ENCODE measurements at regions not wholly inside any gene's neighbourhood (a gene's known extent, or its start where the extent isn't known, plus 50 kb on each side); places are given as distances from the start of the nearest gene placed in this dataset.
"Not testable (repeated sequence)": the region's sequence is repeated elsewhere in the genome, so short reads cannot be mapped to it uniquely, and the experiment has no call there.

- no peak for DNase-seq
Observed at GRCh38 chr2:180927030-180927686, 53.2 kb upstream of the UBE2E3 start.

- DNase-seq: no peak
Observed at GRCh38 chr2:180925700-180926099, 54.7 kb upstream of the UBE2E3 start.

DNA sequence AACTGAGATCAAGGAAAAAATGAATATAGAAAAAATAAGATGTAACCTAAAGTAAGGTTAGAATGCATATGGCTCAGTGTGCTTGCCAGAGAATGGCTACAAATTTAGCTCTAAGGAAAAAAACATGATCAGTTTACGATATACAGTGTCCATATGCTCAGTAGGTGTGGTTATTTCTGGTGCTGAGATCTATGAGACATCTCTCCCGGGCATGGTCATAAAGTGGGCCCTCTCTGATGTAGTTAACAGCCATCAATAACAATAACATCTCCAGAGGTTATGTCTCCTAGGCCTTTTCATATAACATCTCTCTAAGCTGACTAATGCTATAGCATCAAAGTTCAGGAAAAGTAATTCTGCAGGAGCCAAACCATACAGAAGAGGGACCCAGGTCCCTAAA, 56.3 kb upstream of the UBE2E3 start:
- no peak for DNase-seq

DNA sequence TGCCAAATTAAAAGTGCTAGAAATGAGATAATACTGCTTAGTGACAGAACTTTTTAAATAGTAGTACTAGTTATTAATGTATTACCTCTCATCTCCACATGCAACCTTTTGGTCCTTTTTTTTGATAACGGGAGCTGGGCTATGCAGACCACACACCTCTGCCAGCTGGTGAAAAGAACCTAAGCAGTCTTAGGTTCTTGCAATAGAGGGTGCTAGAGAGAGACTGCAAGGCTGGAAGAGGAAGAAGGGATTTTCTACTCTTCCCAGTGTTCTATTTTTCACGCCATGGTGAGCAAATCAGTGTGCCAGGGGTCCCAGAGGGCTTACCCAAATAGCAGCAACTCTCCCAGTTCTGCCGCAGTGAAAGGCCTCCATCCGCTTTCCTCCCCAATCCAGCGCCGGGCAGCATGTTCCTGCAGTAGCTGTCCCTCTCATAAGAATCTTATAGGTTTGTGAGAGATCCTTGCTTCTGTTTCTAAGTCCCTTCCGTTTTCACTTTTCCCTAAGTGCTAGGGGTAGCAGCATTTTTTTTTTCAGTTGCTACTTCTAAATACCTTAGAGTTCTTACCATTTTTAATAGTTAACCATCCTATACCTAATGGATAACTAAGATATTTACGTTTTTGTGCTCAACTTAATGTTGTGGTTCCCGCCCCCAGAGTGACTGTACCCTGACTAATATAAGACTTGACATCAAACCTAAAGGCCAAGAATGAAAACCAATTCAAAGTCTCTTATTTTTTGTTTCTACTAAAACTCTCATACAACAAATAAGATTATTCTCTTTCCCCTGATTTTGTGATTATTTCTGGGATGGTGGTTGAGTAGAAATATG, 69.4 kb upstream of the UBE2E3 start:
- DNase-seq: no peak

- no peak for DNase-seq
Observed at GRCh38 chr2:180907731-180908130, 72.7 kb upstream of the UBE2E3 start.

DNA sequence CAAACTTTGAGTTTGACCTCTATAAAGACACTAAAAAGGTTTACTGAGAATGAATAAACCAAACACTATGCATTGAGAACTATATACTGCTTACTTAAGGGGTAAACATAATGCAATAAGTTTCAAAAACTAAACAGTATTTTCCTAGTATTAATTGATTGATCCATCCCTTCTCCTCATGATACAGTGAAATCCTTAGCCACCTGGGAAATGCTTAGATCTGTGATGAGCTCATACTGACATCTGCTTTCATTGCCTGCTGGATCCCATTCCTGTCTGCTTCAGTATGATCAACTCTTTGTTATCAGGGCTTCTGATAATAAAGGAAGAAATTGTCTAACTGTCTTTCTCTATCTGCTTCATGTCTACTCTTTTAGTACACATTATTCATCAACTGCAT, 74.9 kb upstream of the UBE2E3 start:
- no peak for DNase-seq

GRCh38 chr2:180905002-180905401, 75.4 kb upstream of the UBE2E3 start:
- no peak for DNase-seq

DNA sequence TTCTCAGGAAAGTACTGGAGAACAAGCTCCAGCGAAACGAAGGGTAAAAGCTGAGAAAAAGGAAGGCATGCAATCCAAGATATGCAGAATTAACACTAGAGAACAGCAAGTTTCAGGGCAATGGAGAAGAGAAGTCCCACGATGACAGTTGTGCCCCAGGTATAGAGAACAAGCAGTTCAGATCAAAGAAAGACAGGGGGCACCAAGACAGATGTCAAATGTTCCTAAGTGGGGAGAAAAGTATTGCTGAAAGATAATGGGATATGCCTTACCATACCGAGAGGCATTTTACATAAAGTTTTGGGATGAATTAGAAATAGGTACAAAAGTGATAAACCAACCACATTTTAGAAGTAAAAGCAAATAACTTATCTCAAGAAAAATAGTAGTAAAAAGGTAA, 79.1 kb upstream of the UBE2E3 start:
- no peak for DNase-seq

GRCh38 chr2:180893752-180894151, 86.7 kb upstream of the UBE2E3 start:
- no peak for DNase-seq

GRCh38 chr2:180892091-180892490, 88.3 kb upstream of the UBE2E3 start:
- no peak for DNase-seq

- no peak for DNase-seq
Observed at GRCh38 chr2:180891360-180891759, 89.0 kb upstream of the UBE2E3 start.

DNA sequence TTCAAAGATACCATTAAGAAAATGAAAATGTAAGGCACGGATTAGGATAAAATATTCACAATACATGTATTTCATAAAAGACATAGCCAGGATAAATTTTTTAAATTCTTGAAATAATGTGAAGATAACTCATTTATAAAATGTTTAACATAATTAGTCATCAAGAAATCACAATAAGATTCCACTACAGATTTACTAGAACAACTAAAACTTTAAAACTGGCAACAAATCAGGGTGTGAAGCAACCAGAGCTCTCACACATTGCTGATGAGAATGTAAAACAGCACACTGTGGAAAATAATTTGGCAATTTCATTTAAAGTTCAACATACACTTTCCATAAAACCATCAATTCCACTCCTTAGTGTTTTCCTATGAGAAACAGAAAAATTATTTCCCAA, 89.6 kb upstream of the UBE2E3 start:
- no peak for DNase-seq

DNA sequence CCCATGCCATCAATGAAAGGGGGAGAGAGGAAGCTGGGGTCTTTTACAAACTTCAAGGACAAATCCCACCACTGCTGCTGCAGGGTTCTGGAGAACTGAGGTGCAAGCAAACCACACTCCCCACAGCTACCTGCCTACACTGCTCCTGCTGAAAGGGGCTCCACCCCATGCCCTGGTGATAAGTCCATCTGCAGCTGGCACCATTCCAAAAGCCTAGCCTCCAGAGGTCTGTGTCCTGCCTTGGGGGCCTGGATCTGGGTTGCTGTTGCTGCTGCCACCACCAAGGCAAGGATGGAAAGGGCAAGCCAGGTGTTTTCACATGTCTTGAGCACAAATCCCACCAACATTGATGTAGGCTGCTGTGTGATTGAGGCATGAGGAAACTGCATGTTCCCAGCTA, 97.4 kb upstream of the UBE2E3 start:
- no peak for DNase-seq

- no peak for DNase-seq
Observed at GRCh38 chr2:180876506-180876905, 103.9 kb upstream of the UBE2E3 start.

DNA sequence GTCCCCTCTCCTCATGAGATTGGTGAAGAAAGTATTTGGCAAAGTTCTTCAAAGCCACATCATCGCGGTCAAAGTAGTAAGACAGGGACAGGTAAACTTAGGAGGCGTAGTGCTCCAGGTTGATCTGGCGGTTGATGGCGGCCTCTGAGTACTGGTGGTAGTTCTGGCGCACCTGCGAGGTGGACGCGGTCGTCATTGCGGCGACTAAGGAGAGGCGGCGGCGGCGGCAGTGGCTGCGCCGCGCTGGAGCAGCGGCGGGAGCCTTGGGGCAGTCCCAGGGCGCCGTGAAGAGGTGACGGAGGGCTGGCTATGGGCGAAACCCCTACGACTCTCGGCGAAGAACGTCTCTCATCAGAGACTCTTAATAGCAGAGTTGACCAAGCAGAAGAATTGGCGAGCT, 107.2 kb upstream of the UBE2E3 start:
- no peak for DNase-seq

DNA sequence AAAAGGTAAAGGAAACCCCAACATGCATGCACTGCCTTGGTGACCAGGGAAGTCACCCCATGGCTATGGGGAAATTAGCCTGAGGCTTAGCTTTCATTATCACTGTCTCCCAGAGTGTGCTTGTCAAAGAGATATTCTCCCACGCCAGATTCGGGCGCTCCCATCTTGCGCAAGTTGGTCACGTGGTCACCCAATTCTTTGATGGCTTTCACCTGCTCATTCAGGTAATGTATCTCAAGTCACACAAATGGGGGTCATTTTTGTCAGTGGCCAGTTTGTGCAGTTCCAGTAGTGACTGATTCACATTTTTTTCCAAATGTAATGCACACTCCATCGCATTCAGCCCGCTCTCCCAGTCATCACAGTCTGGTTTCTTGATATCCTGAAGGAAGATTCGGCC, 107.6 kb upstream of the UBE2E3 start:
- not testable (repeated sequence) for DNase-seq

DNA sequence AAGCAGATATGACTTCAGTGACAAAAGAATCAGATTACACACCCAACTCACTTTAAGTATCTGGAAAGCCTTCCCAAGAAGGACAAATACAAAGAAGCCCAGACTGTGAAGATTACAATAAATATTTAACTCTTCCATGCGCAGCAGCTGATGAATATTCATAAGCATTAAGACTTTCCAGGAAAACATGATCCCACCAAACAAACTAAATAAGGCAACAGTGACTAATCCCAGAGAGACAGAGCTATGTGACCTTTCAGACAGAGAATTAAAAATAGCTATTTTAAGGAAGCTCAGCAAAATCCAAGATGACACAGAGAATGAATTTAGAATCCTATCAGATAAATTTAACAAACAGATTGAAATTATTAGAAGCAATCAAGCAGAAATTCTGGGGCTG, 108.2 kb upstream of the UBE2E3 start:
- DNase-seq: no peak

- DNase-seq: no peak
Observed at GRCh38 chr2:180871649-180872048, 108.8 kb upstream of the UBE2E3 start.

DNA sequence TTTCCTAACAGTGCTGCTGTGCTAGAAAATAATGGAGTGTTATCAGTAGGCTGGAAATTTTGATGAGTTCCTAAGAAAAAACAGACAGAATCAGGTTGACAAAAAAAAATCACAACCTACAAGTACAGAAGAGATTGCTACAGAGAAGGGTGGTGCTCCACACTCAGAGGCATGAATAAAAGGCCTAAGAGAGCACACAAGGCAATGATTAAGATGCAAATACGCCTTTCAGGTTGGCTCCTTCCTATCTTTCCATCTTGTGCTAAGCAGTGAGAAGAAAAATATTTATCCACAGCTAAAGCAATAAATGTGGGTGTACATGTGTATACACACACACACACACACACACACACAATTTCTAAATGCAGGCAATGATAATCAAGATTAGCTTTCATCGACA, 130.6 kb upstream of the UBE2E3 start:
- DNase-seq: no peak

GRCh38 chr2:180848393-180848792, 132.0 kb upstream of the UBE2E3 start:
- DNase-seq: no peak

GRCh38 chr2:180846756-180847472, 133.5 kb upstream of the UBE2E3 start:
- DNase-seq: no peak

DNA sequence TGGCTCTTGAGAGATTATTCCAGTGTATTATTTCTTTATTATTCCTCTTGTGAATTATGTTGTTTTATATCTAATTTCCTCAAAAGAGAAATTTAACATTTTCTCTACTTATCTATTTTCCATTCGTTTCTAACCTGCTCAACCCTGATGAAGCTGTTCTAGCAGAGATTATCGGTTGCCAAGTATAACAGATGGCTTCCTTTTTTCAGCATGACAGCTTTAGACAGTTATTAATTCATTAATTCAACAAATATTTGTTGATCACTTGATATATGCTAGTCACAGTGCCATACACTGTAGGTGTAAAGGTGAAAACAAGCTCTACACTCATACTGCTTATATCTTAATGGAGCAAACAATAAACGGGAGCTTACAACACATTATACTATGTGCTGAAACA, 137.9 kb upstream of the UBE2E3 start:
- DNase-seq: no peak

- no peak for DNase-seq
Observed at GRCh38 chr2:180840641-180841040, 139.8 kb upstream of the UBE2E3 start.

GRCh38 chr2:180829836-180830235, 150.6 kb upstream of the UBE2E3 start:
- no peak for DNase-seq

Data from stimulated activated CD4-positive, alpha-beta T cell treated with anti-CD3 and anti-CD28 coated beads, Interleukin-2, amount 100 ng/mL, for 48 hours (primary cell).